GM12878 (cell line): ENCODE measurements at regions not wholly inside any gene's neighbourhood (a gene's known extent, or its start where the extent isn't known, plus 50 kb on each side); places are given as distances from the start of the nearest gene placed in this dataset.

Experiments
- ATAC-seq: fragments of 200-7000 bp; cut with Tn5 transposase; 3 replicates; pipeline ENCODE4 v1.9.1; 2020; ENCODE audit warnings: mild to moderate bottlenecking, moderate library complexity
- BruUV-seq: library from RNA; stranded (reverse); fragments of 400-500 nt; replicated peaks from 2 replicates; lab custom pipeline; 2021; lab: Mats Ljungman, UMichigan
- CTCF ChIA-PET: fragments of 300-600 bp; sonication (Branson Sonifier 250); formaldehyde crosslinking; extraction: SDS; loops from one replicate; lab custom pipeline; 2021; ENCODE audit warnings: inconsistent platforms; lab: Yijun Ruan, JAX
- POLR2A ChIA-PET: fragments of 350-600 bp; formaldehyde crosslinking; extraction: SDS; loops from one replicate; lab custom pipeline; 2021; ENCODE audit warnings: inconsistent platforms; lab: Charles Lee
- RAD21 ChIA-PET: fragments of 300-600 bp; sonication (Branson Sonifier 250); formaldehyde crosslinking; loops from one replicate; lab custom pipeline; 2023; ENCODE audit warnings: antibody characterized with exemption; ENCODE audit not compliant: unreplicated experiment; lab: Charles Lee
- SMC1A ChIA-PET: fragments of 300-600 bp; sonication (Branson Sonifier 250); formaldehyde crosslinking; loops from one replicate; lab custom pipeline; 2023; ENCODE audit not compliant: unreplicated experiment, uncharacterized antibody; lab: Charles Lee
- DNase-seq: peaks from one replicate; pipeline ENCODE4 v3.0.0-alpha.2; 2011; ENCODE audit warnings: low read depth, low spot score
- FAIRE-seq: peaks from 3 replicates; lab custom pipeline; 2011; peaks lifted over from hg19 to GRCh38; lab: Jason Lieb, UNC
- H2AFZ ChIP-seq: 2 replicates; pipeline ENCODE4 v1.6.0; 2011; ENCODE audit warnings: low read depth, low read length, control low read depth; ENCODE audit not compliant: control insufficient read depth
- H3K27ac ChIP-seq: 2 replicates; pipeline ENCODE4 v1.5.1; 2011; ENCODE audit warnings: control low read depth; ENCODE audit not compliant: control insufficient read depth, insufficient read depth
- H3K27me3 ChIP-seq, 2 experiments: replicated peaks in 1 of 2; 2 replicates each; pipeline versions ENCODE4 v1.6.0 to v1.6.1; 2011; ENCODE audit warnings: low read length in 1 of 2; ENCODE audit not compliant: control insufficient read depth in 2 of 2, insufficient read depth in 2 of 2
- H3K36me3 ChIP-seq, 2 experiments: 2 replicates each; pipeline ENCODE4 v1.5.1; 2011; ENCODE audit warnings: low read length in 1 of 2; ENCODE audit not compliant: control insufficient read depth in 2 of 2, insufficient read depth in 2 of 2
- H3K4me1 ChIP-seq: 2 replicates; pipeline ENCODE4 v1.6.1; 2011; ENCODE audit warnings: mild to moderate bottlenecking, low read length, moderate library complexity, mixed read lengths; ENCODE audit not compliant: control insufficient read depth, insufficient read depth
- H3K4me2 ChIP-seq: 2 replicates; pipeline ENCODE4 v1.6.0; 2011; ENCODE audit warnings: control low read depth; ENCODE audit not compliant: control insufficient read depth, insufficient read depth
- H3K4me3 ChIP-seq: fragments of 200-600 bp; sonication (generic); 2 replicates; pipeline ENCODE4 v1.5.1; 2016
- H3K79me2 ChIP-seq: 2 replicates; pipeline ENCODE4 v1.6.0; 2011; ENCODE audit warnings: low read length; ENCODE audit not compliant: control insufficient read depth, insufficient read depth
- H3K9ac ChIP-seq: 2 replicates; pipeline ENCODE4 v1.8.0; 2011; ENCODE audit warnings: low read length, control low read depth, mixed read lengths; ENCODE audit not compliant: control insufficient read depth, insufficient read depth
- H3K9me3 ChIP-seq: replicated peaks from 3 replicates; pipeline ENCODE4 v1.5.1; 2011; ENCODE audit warnings: mild to moderate bottlenecking, low read length; ENCODE audit not compliant: control insufficient read depth, insufficient read depth
- H4K20me1 ChIP-seq: 2 replicates; pipeline ENCODE4 v1.6.0; 2011; ENCODE audit not compliant: control insufficient read depth, insufficient read depth
- ATF3 ChIP-seq: IDR thresholded peaks from 2 replicates; pipeline ENCODE4 v1.6.1; 2011; ENCODE audit warnings: low read depth, mild to moderate bottlenecking, low read length, moderate library complexity, borderline replicate concordance; ENCODE audit errors: extremely low read depth
- CBFB ChIP-seq: IDR thresholded peaks from 2 replicates; pipeline ENCODE4 v1.6.1; 2016; ENCODE audit warnings: antibody characterized with exemption, low read depth
- CHD2 ChIP-seq: IDR thresholded peaks from 2 replicates; pipeline ENCODE4 v1.6.1; 2011; ENCODE audit warnings: low read depth, low read length, improper control_type of control experiment, borderline replicate concordance
- RCOR1 ChIP-seq: conservative IDR thresholded peaks from 2 replicates; pipeline ENCODE4 v1.6.1; 2012; ENCODE audit warnings: low read depth, low read length, improper control_type of control experiment
- TAF1 ChIP-seq: IDR thresholded peaks from 2 replicates; pipeline ENCODE4 v1.6.1; 2011; ENCODE audit warnings: mild to moderate bottlenecking, low read depth, low read length, borderline replicate concordance
- WGBS: methylation state at CpG from one replicate; pipeline ENCODE4 v1.1.6; 2016; ENCODE audit warnings: low lambda C conversion rate; ENCODE audit not compliant: insufficient replicate concordance, insufficient coverage; ENCODE audit errors: missing lambda C conversion rate; 5-methylcytosine and 5-hydroxymethylcytosine counted together
- in situ Hi-C: fragments of 300-500 bp; cut with MboI; formaldehyde crosslinking; loops from 9 replicates; pipeline ENCODE4 v1.14.3; 2018; ENCODE audit warnings: mixed read lengths
- intact Hi-C: fragments of 100-400 bp; cut with micrococcal nuclease; formaldehyde crosslinking; loops from one replicate; pipeline ENCODE4 v1.14.2; 2022; ENCODE audit not compliant: unreplicated experiment
- TF ChIP-seq, protein P1 (sequence below), 3 experiments: IDR thresholded peaks in 2 of 3; conservative IDR thresholded peaks in 1 of 3; 2 replicates each; pipeline ENCODE4 v1.5.1; 2011; ENCODE audit warnings: low read depth in 3 of 3, low read length in 3 of 3, mild to moderate bottlenecking in 3 of 3, control low read depth in 2 of 3, moderate library complexity in 2 of 3, inconsistent platforms in 1 of 3, mixed read lengths in 1 of 3; ENCODE audit not compliant: control insufficient read depth in 2 of 3, insufficient read depth in 1 of 3; ENCODE audit errors: extremely low read depth in 1 of 3

GRCh38 chr1:58907398-58907797 lies 123.6 kb upstream of the JUN start:
- TF ChIP-seq RCOR1 = no peak
- TF ChIP-seq TAF1 = no peak
- TF ChIP-seq, protein P1, sequence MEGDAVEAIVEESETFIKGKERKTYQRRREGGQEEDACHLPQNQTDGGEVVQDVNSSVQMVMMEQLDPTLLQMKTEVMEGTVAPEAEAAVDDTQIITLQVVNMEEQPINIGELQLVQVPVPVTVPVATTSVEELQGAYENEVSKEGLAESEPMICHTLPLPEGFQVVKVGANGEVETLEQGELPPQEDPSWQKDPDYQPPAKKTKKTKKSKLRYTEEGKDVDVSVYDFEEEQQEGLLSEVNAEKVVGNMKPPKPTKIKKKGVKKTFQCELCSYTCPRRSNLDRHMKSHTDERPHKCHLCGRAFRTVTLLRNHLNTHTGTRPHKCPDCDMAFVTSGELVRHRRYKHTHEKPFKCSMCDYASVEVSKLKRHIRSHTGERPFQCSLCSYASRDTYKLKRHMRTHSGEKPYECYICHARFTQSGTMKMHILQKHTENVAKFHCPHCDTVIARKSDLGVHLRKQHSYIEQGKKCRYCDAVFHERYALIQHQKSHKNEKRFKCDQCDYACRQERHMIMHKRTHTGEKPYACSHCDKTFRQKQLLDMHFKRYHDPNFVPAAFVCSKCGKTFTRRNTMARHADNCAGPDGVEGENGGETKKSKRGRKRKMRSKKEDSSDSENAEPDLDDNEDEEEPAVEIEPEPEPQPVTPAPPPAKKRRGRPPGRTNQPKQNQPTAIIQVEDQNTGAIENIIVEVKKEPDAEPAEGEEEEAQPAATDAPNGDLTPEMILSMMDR (IDR thresholded peaks at IDR 0.05 in 2 of 3, conservative IDR thresholded peaks at IDR 0.05 in 1 of 3; ENCODE audit: control insufficient read depth in 2 of 3, extremely low read depth in 1 of 3, insufficient read depth in 1 of 3, low read depth in 3 of 3, low read length in 3 of 3) = no peak
- TF ChIP-seq CBFB = no peak
- no peak for TF ChIP-seq CHD2
- no peak for TF ChIP-seq ATF3
- WGBS = 97% methylated on average over 3 of the region's 3 CpGs

More at GRCh38 chr1:58907398-58907797, 123.6 kb upstream of the JUN start:
- ChIA-PET POLR2A (interaction anchor here (1.8 kb wide), 1 partner anchor 10 kb away, joined by 5 read pairs; no protein-coding TSS in a partner anchor), CTCF (interaction anchor here (0.8 kb wide), 1 partner anchor 9 kb away, joined by 3 read pairs; no protein-coding TSS in a partner anchor), RAD21 (no interaction called here), SMC1A (interaction anchor here (0.6 to 2.4 kb wide), 6 partner anchors 10 to 115 kb away, joined by 3 to 9 read pairs (median 4); no protein-coding TSS in a partner anchor)
- DNase-seq (no peak), FAIRE-seq (no peak), ATAC-seq (no peak)
- BruUV-seq = no TSS peak
- no peaks in the 10 kb centered on the region for H3K9me3 ChIP-seq
- no peaks in the 10 kb centered on the region for H4K20me1 ChIP-seq
- no peaks in the 10 kb centered on the region for H3K27me3 ChIP-seq
- in situ Hi-C loops (no loop called here), intact Hi-C loops (no loop called here)
- peaks cover 9% of the 10 kb centered on the region; the same call in 1 of the 2 replicates for H3K4me1 ChIP-seq
- no peak overlapping the region for H3K4me2 ChIP-seq
- no peak overlapping the region for H2AFZ ChIP-seq
- H3K79me2 ChIP-seq = no peaks in the 10 kb centered on the region
- no peak overlapping the region for H3K4me3 ChIP-seq
- H3K36me3 ChIP-seq = no peaks in the 10 kb centered on the region
- no peak overlapping the region for H3K27ac ChIP-seq
- H3K9ac ChIP-seq = no peak overlapping the region
